Neural crest cell (in vitro differentiated cells): ENCODE measurements at regions not wholly inside any gene's neighbourhood (a gene's known extent, or its start where the extent isn't known, plus 50 kb on each side); places are given as distances from the start of the nearest gene placed in this dataset.

ENCODE experiments used
- DNase-seq: peaks from one replicate; pipeline ENCODE4 v3.0.0; 2021; ENCODE audit warnings: low read depth, mixed read lengths, low spot score
- H3K27ac Mint-ChIP-seq: one replicate; pipeline ENCODE4 v1.8.0; 2021; ENCODE audit warnings: mild to moderate bottlenecking, mixed read lengths; ENCODE audit not compliant: unreplicated experiment
- H3K27me3 Mint-ChIP-seq: 2 replicates; pipeline ENCODE4 v1.8.0; 2021; ENCODE audit warnings: low read depth, mild to moderate bottlenecking, mixed read lengths
- H3K36me3 Mint-ChIP-seq: 2 replicates; pipeline ENCODE4 v1.8.0; 2021; ENCODE audit warnings: low read depth, mild to moderate bottlenecking, mixed read lengths
- H3K4me1 Mint-ChIP-seq: 2 replicates; pipeline ENCODE4 v1.8.0; 2021; ENCODE audit warnings: mixed read lengths
- H3K4me3 Mint-ChIP-seq: one replicate; pipeline ENCODE4 v1.8.0; 2021; ENCODE audit warnings: mild to moderate bottlenecking, mixed read lengths
- H3K9me3 Mint-ChIP-seq: 2 replicates; pipeline ENCODE4 v1.8.0; 2021; ENCODE audit warnings: mixed read lengths
- TF ChIP-seq, protein P1 (sequence below): fragments of 200-600 bp; sonication (generic); conservative IDR thresholded peaks from 2 replicates; pipeline ENCODE4 v1.5.0; 2021; ENCODE audit warnings: antibody characterized with exemption, mild to moderate bottlenecking

DNA sequence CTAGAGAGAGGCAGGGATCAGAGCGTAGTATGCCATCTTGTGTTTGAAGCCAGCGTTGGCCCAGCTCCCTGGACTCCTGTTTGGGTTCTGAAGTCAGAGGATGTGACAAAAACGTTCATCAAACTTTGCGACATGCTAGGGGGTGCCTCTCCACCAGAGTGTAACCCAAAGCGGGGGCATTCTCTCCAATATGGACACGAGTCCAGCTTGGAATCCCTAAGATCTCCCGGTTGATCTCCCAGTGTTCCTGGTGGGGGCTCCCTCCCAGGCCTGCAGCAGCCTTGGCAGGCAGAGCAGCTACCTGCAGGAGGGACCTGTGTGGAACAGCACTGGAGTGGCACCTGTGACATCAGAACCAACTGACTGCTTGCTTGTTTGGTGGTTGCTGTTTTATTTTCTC, 218.8 kb upstream of the ECI2 start:
- TF ChIP-seq, protein P1, sequence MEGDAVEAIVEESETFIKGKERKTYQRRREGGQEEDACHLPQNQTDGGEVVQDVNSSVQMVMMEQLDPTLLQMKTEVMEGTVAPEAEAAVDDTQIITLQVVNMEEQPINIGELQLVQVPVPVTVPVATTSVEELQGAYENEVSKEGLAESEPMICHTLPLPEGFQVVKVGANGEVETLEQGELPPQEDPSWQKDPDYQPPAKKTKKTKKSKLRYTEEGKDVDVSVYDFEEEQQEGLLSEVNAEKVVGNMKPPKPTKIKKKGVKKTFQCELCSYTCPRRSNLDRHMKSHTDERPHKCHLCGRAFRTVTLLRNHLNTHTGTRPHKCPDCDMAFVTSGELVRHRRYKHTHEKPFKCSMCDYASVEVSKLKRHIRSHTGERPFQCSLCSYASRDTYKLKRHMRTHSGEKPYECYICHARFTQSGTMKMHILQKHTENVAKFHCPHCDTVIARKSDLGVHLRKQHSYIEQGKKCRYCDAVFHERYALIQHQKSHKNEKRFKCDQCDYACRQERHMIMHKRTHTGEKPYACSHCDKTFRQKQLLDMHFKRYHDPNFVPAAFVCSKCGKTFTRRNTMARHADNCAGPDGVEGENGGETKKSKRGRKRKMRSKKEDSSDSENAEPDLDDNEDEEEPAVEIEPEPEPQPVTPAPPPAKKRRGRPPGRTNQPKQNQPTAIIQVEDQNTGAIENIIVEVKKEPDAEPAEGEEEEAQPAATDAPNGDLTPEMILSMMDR = no peak
- Mint-ChIP-seq H3K4me1 (peaks cover 48% of the 10 kb centered on the region), H3K9me3 (peaks cover 16% of the 10 kb centered on the region), H3K36me3 (no peaks in the 10 kb centered on the region), H3K27ac (no peak overlapping the region), H3K27me3 (no peaks in the 10 kb centered on the region), H3K4me3 (no peak overlapping the region)
- DNase-seq = no peak

DNA sequence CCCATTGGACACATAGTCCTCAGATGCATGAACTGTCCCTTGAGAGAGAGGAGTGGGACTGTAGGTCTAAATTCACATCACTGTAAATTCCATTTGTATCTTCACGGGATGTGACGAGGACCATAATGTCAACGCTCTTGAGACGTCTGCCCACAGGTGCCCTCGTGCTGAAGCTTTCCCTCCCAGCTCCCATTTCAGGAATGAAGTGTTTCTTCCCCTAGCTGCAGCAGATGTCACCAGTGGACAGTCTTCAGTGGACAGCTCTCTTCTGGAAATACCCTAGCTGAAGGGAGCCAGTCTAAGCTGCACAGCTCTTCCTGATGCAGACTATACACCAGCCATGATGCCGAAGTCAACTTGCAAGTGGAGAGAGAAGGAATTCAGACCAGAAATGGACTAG, 217.4 kb upstream of the ECI2 start:
- TF ChIP-seq, protein P1 = no peak
- DNase-seq = no peak
- peak overlapping the region; percentile 44 for H3K27ac Mint-ChIP-seq
- no peak overlapping the region for H3K4me3 Mint-ChIP-seq
- H3K27me3 Mint-ChIP-seq = no peaks in the 10 kb centered on the region
- H3K4me1 Mint-ChIP-seq = peaks cover 43% of the 10 kb centered on the region
- peaks cover 16% of the 10 kb centered on the region for H3K9me3 Mint-ChIP-seq
- no peaks in the 10 kb centered on the region for H3K36me3 Mint-ChIP-seq

DNA sequence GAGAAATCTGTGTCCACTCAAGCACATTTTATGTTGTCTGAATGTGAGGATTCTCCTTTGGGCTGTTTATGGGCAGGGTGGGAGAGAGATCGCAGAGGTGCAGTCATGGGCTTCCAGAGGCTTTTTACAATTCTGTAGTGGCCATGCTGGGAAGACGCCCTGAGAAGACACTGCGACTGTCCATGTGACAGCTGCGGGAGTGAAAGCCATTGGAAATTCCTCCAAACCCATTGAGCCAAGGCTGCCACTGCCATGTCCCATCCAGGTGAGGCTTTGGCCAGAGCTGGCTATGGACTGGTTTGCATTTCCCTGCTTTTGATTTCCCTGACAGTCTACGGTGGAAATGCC, 216.9 kb upstream of the ECI2 start:
- Mint-ChIP-seq H3K4me1 (peaks cover 38% of the 10 kb centered on the region), H3K4me3 (no peak overlapping the region), H3K27me3 (peaks cover 1% of the 10 kb centered on the region), H3K9me3 (peaks cover 11% of the 10 kb centered on the region), H3K27ac (no peak overlapping the region), H3K36me3 (no peaks in the 10 kb centered on the region)
- TF ChIP-seq, protein P1 = no peak
- no peak for DNase-seq

DNA sequence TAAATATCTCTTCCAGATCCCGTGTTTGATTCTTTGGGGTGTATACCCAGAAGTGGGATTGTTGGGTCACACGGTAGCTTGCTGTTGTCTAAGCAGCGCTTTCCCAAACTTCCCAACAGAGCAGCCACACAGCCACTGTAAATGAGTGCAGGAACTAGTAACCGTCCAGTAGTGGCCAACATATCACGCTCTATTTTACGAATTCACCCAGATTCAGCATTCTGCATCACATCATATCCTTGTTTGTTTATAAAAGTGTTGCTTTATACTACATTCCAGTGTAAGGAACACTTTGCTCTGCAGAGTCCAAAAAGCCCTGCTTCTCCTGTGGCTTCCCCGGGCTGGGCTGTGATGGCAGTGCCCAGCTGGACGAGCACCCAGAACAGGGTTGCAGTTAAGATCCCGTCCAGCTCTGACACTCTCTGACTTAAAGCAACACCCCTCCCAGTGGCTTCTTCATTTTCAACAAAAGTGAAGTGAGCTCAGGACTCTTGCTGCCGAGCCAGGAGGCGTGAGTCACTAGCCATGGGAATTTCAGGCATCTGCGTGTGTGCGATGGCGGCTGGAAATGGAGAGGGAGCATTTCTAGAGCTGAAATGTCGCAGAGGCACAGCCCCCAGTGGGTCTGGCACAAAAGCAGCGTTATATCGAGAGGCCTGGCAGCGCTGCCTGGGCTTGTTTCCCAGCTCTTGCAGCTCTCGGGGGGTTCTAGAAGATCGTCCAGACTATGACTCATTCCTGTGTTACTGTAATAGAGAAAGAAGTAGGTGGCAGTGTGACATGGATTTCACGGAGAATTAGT, 216.3 kb upstream of the ECI2 start:
- peaks cover 2% of the 10 kb centered on the region for H3K27me3 Mint-ChIP-seq
- no peaks in the 10 kb centered on the region for H3K36me3 Mint-ChIP-seq
- TF ChIP-seq, protein P1 = no peak
- H3K4me3 Mint-ChIP-seq = peak overlapping the region; percentile 4
- no peak for DNase-seq
- peaks cover 32% of the 10 kb centered on the region for H3K4me1 Mint-ChIP-seq
- H3K27ac Mint-ChIP-seq = peak overlapping the region; percentile 39
- peaks cover 10% of the 10 kb centered on the region for H3K9me3 Mint-ChIP-seq

DNA sequence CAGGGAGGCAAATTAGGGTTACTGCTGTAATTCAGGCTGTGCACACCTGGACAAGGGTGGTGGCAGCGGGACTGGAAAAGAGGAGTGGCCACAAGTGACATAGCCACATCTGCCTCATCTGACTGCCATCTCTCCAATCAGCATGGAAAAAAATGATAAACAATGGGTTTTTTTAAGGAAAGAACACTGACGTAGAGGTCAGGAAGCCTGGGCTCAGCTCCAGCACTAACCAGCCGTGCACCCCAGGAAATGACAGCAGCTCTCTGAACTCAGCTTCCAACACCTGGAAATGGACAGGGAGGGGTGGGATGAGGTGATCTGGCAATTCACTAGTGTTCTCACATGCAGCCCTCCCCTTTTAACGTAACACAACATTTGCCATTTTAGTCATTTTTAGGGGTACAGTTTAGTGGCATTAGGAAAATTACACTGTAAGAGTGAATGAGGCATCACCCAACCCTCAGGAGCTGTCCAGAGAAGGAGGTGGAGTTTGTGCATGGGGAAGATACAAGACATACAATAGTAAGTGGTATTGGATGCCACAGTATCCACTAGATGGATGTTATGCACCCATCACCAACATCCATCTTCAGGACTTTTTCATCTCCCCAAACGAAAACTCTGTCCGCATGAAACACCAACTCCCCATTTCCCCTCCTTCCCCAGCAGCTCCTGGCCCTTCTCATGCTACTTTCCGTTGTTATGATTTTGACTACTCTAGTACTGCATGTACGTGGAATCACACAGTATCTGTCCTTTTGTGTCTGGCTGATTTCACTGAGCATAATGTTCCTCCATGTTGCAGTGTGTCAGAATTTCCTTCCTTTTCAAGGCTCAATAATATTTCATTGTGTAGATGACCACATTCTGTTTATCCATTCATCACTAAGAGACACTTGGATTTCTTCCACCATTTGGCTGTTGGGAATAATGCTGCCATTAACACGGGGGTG, 215.5 kb upstream of the ECI2 start:
- Mint-ChIP-seq H3K4me3 (no peak overlapping the region), H3K36me3 (no peaks in the 10 kb centered on the region), H3K27me3 (peaks cover 2% of the 10 kb centered on the region), H3K27ac (no peak overlapping the region), H3K9me3 (peaks cover 4% of the 10 kb centered on the region), H3K4me1 (peaks cover 30% of the 10 kb centered on the region)
- DNase-seq = no peak
- TF ChIP-seq, protein P1 = no peak
